Motor neuron (in vitro differentiated cells): ENCODE measurements at regions not wholly inside any gene's neighbourhood (a gene's known extent, or its start where the extent isn't known, plus 50 kb on each side); places are given as distances from the start of the nearest gene placed in this dataset.
"Not testable (repeated sequence)": the region's sequence is repeated elsewhere in the genome, so short reads cannot be mapped to it uniquely, and the experiment has no call there.

Experiments
- ATAC-seq, 8 experiments: fragments of 200-7000 bp; cut with Tn5 transposase; replicated peaks in 6 of 8; 2 replicates each; pipeline ENCODE4 v1.8.0; 2021; ENCODE audit warnings: mild to moderate bottlenecking in 8 of 8, moderate library complexity in 8 of 8
- H3K27ac ChIP-seq, 2 donors: fragments of 250-450 bp; sonication (Bioruptor Pico); 2 replicates each; pipeline ENCODE4 v1.9.0; 2021; ENCODE audit warnings: antibody characterized with exemption in 2 of 2, mild to moderate bottlenecking in 2 of 2, moderate library complexity in 1 of 2
- H3K4me1 ChIP-seq, 2 donors: fragments of 250-450 bp; sonication (Bioruptor Pico); replicated peaks in 1 of 2; 2 replicates each; pipeline ENCODE4 v1.6.1; 2021; ENCODE audit warnings: antibody characterized with exemption in 2 of 2, mild to moderate bottlenecking in 2 of 2, moderate library complexity in 1 of 2
- H3K4me3 ChIP-seq, 5 donors: fragments of 250-450 bp; sonication (Bioruptor Pico); 2 replicates each; pipeline ENCODE4 v1.9.0; 2021; ENCODE audit warnings: antibody characterized with exemption in 5 of 5, mild to moderate bottlenecking in 5 of 5, moderate library complexity in 4 of 5
- WGBS, 10 experiments: fragments of 450-650 bp; shearing (Covaris generic); methylation state at CpG; one replicate each; pipeline ENCODE4 v1.0.0; 2022; 5-methylcytosine and 5-hydroxymethylcytosine counted together
- in situ Hi-C, 9 experiments: fragments of 400-800 bp; cut with MboI; loops; one replicate each; pipeline ENCODE4 v1.15.0; 2021; ENCODE audit warnings: low sequenced_read_pairs in 9 of 9, low pct_unique_long_range_greater_than_20kb in 2 of 9; ENCODE audit not compliant: unreplicated experiment in 9 of 9

DNA sequence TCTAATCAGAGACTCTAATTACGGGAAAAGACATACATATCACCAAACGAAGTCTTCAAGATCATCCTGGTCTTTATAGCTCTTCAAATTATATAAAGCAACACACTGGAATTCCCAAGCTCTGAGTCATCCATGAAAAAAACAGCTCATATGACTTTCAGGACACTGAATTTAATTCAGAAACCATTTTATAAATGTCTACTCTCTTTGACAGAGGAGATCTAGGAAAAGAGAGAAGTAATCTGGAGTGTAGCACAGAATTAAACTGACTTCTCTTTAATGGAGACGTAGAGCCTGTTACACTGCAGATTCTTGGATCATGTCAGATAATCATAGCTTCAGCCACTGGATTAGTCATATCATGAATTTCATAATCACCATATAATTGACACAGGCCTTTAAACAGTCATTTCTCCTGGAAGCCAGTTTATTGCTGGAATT lies 86.8 kb upstream of the WSB1 start:
- WGBS, 10 experiments, result 0 to 67% (median 32%) methylated on average over 1 to 3 of the region's 3 CpGs; no CpG with 5 or more reads in 1 of the 10 experiments
- peak in 4 of 8 experiments; percentile 9 to 93 (median 60) for ATAC-seq

DNA sequence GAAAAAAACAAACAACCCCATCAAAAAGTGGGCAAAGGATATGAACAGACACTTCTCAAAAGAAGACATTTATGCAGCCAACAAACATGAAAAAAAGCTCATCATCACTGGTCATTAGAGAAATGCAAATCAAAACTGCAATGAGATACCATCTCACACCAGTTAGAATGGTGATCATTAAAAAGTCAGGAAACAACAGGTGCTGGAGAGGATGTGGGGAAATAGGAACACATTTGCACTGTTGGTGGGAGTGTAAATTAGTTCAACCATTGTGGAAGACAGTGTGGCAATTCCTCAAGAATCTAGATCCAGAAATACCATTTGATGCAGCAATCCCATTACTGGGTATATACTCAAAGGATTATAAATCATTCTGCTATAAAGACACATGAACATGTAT lies 85.5 kb upstream of the WSB1 start:
- H3K4me1 ChIP-seq, ATAC-seq, H3K27ac ChIP-seq, in situ Hi-C loops, H3K4me3 ChIP-seq: not testable (repeated sequence)

More for the DNA sequence above, 86.8 kb upstream of the WSB1 start:
- H3K4me1 ChIP-seq, result no peaks in the 10 kb centered on the region
- no peak overlapping the region for H3K27ac ChIP-seq
- H3K4me3 ChIP-seq, result no peak overlapping the region
- in situ Hi-C loops, result no loop called here

DNA sequence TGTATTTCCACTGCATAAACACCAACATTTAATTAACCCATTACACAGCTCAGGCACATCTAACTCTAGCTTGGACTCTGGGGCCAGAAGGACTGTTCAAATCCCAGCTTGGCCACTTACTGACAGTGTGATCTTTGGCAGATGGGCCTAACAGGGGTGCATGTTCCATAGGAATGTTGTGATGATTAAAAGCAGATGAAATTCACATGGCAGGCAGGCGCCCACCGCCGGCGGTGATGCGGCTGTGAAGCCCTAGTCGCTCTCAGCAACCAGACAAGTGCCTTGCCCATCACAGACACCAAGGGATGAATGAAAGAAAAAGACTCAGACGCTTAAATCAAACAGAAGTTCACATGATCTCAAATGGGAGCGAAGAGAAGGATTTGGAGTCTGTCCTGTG lies 84.6 kb upstream of the WSB1 start:
- Histone ChIP-seq H3K4me1 (no peaks in the 10 kb centered on the region), H3K4me3 (no peak overlapping the region), H3K27ac (no peak overlapping the region)
- no peak for ATAC-seq
- 63% methylated on average over 4 of the region's 8 CpGs; no CpG with 5 or more reads in 9 of the 10 experiments for WGBS, 10 experiments
- in situ Hi-C loops, result no loop called here

DNA sequence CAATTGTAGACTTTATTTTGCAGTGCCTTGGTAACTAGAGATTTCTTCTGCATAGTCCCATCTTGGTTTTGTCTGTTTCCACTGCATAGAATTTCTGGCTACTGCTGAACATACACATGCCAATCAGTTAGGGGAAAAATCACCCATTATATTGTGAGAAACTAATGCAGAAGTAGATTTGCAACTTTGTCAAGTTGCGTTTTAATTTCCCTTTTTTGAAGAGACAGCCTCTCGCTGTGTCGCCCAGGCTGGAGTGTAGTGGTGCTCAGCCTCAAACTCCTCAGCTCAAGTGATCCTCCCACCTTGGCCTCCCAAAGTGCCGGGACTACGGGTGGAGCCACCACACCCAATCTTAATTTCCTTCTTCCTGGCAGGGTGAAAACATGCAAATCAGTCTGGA lies 83.1 kb upstream of the WSB1 start:
- H3K4me1 ChIP-seq, in situ Hi-C loops, H3K27ac ChIP-seq, ATAC-seq, H3K4me3 ChIP-seq: not testable (repeated sequence)
- WGBS, 10 experiments, result no CpG with 5 or more reads among the region's 5 CpGs

DNA sequence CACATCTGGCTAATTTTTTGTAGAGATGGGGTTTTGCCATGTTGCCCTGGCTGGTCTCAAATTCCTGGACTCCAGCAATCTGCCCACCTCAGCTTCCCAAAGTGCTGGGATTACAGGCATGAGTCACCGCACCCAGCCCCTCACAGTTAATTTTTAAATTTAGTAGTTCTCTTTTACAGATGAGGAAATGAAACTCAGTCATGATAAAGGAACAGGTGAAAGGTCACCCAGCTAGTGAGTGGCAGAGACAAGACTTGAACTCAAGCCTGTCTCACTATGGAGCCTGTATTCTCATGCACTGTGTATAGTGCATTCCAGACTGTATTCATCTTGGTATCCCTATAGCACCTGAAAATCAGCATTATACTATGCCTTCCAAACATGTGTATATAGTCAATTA lies 77.1 kb upstream of the WSB1 start:
- Histone ChIP-seq H3K4me1 (no peaks in the 10 kb centered on the region), H3K4me3 (no peak overlapping the region), H3K27ac (no peak overlapping the region)
- 80 to 100% (median 100%) methylated on average over 1 of the region's 1 CpG; no CpG with 5 or more reads in 7 of the 10 experiments for WGBS, 10 experiments
- ATAC-seq, result no peak
- in situ Hi-C loops, result no loop called here

DNA sequence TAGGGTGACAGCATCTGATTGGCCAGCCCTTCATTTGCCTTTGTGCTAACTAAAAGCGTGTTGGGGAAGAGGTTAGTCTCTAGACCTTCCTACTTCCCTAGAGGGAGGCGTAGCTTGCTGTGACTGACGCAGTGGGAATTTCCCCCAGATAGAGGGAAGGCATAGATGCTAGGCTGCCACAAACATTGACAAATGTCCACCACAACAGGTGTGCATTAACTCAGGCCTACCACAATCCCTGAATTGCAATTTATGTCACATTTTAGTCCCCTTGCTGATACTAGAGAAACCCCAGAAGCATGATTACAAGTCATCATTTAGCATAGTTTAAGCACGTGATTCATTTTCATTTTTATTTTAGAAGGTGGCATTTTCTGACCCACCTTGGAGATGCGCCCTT lies 76.3 kb upstream of the WSB1 start:
- Histone ChIP-seq H3K4me1 (no peaks in the 10 kb centered on the region), H3K4me3 (no peak overlapping the region), H3K27ac (no peak overlapping the region)
- ATAC-seq, result no peak
- in situ Hi-C loops, result no loop called here
- WGBS, 10 experiments, result 40 to 94% (median 65%) methylated on average over 2 to 5 of the region's 5 CpGs

DNA sequence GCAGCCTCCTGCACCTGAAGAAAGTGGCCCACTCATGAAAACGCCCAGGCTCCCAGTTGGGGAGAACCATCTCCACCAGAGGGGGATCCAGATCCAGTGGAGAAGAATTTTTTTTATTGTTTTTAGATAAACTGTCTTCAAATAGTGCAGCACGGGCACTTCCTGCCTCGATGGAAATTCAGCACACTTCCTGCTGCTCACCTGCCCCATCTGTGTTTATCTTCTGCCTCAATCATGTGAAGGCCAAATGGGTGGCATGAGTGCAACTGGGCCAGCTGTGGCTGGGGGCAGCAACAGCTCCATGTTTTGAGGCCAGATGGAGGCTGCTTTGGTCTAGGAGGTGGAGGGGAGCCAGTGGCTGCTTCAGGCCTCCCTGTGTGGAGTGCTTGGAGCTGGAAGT lies 75.9 kb upstream of the WSB1 start:
- Histone ChIP-seq H3K27ac (no peak overlapping the region), H3K4me1 (no peaks in the 10 kb centered on the region), H3K4me3 (no peak overlapping the region)
- no peak for ATAC-seq
- 20 to 100% (median 33%) methylated on average over 1 to 2 of the region's 3 CpGs; no CpG with 5 or more reads in 6 of the 10 experiments for WGBS, 10 experiments
- in situ Hi-C loops, result no loop called here

DNA sequence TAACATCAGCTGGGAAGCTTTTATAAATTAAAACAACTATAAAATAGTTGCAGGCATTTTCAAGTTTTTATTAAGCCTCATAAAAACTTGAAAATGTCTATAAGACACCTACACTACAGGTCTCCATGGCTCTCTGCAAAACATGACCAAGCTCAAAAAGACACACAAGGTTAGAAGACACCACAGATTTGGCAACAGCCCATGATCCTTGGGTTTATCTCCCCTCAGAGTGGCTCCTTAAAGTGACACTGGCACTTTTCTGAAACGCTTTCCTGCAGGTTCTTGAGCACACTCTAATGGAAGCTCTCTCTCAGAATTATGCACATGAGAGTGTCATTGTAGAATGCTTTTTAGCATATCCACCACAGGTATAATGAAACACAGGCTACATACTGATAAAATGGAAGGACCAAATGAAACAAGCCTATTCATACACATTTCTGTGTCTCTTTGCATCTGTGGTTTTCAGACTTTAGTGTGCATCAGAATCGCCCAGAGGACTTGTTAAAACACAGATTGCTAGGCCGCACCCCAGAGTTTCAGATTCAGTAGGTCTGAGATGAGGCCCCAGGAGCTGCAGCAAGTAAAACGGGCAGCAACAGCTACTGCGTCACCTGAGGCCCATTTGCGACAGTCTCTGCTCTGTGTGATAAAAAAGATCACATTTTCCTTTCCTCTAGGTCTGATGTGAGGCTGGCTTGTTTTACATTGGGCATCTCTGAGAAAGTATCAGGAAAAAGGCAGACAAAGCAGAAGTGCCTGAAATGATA lies 75.0 kb upstream of the WSB1 start:
- 57 to 93% (median 74%) methylated on average over 1 to 5 of the region's 6 CpGs; no CpG with 5 or more reads in 1 of the 10 experiments for WGBS, 10 experiments
- H3K4me3 ChIP-seq, result no peak overlapping the region
- in situ Hi-C loops, result no loop called here
- H3K4me1 ChIP-seq, result no peaks in the 10 kb centered on the region
- no peak overlapping the region for H3K27ac ChIP-seq
- ATAC-seq, result peak in 1 of 8 experiments; percentile 27

DNA sequence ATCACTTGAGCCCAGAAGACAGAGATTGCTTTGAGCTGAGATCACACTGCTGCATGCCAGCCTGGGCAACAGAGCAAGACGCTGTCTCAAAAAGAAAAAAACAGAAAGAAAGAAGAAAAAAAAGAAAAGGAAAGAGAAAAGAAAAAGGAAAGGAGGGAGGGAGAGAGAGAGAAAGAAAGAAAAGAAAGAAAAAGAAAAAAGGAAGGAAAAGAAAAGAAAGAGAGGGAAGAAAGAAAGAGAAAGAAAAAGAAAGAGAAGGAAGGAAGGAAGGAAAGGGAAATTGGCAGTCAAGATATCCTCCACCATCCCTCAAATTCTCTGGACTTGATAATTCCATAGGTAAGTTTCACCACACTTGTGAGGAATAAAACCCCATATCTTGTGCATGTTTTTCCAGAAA lies 71.4 kb upstream of the WSB1 start:
- no peaks in the 10 kb centered on the region for H3K4me1 ChIP-seq
- no peak for ATAC-seq
- no peak overlapping the region for H3K4me3 ChIP-seq
- in situ Hi-C loops, result no loop called here
- 0 to 100% (median 73%) methylated on average over 1 of the region's 1 CpG for WGBS, 10 experiments
- no peak overlapping the region for H3K27ac ChIP-seq

DNA sequence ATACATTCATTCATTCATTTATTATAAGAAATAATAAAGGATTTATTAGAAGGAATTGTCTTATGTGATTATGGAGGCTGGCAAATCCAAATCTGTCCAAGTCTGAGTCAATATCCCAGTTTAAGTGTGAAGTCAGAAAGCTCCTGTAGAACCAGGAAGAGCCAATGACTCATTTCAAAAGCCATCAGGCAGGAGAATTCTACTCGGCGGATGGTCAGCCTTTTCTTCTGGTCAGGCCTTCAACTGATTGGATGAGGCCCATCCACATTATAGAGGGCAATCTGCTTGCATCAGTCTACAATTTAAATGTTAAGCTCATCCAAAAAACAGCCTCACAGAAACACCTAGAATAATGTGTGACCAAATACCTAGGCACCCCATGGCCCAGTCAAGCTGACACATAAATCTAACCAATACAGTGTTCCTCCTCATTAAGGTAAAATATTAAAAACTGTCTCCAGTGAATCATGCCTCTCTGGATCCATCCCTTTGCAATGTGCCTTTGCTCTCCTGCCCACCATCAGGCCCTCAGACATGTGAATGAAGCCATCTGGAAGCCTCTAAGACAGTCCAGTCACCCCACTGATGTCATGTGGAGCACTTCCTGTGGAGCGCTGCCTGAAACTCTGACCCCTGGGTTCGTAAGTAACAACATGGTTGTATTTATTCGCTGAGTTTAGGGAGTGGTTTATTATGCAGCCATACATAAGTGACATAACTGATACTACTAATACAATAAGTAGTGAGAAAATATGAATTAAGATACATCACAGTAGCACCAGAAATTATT lies 69.2 kb upstream of the WSB1 start:
- no peaks in the 10 kb centered on the region for H3K4me1 ChIP-seq
- in situ Hi-C loops, result loop anchor here in 6 of 9 experiments (25.0 kb wide), 6 partner anchors 113 to 463 kb away; partner anchors contain the start of gene KSR1 (in 1 of the 6)
- WGBS, 10 experiments, result 50 to 85% (median 73%) methylated on average over 4 to 5 of the region's 5 CpGs; no CpG with 5 or more reads in 1 of the 10 experiments
- H3K27ac ChIP-seq, result no peak overlapping the region
- no peak for ATAC-seq
- no peak overlapping the region for H3K4me3 ChIP-seq

DNA sequence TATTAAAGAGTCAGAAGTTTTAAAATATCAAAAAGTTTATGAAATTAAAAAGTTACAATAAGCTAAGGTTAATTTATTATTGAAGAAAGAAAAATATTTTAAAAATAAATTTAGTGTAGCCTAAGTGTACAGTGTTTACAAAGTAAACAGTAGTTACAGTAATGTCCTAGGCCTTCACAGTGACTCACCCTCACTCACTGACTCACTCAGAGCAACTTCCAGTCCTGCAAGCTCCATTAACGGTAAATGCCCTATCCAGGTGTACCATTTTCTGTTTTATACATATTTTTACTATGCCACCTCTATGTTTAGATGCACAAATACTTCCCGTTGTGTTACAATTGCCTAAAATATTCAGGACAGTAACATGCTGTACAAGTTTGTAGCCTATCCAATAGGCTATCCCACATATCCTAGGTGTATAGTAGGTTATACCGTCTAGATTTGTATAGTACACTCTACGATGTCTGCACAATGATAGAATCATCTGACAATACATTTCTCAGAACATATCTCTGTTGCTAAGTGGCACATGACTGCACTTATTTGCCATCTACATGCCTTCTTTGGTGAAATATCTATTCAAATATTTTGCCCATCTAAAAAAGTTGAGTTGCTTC lies 67.2 kb upstream of the WSB1 start:
- H3K27ac ChIP-seq, result no peak overlapping the region
- WGBS, 10 experiments, result 10 to 100% (median 65%) methylated on average over 1 to 4 of the region's 4 CpGs; no CpG with 5 or more reads in 1 of the 10 experiments
- no peaks in the 10 kb centered on the region for H3K4me1 ChIP-seq
- in situ Hi-C loops, result loop anchor here in 6 of 9 experiments (25.0 kb wide), 6 partner anchors 111 to 461 kb away; partner anchors contain the start of gene KSR1 (in 1 of the 6)
- ATAC-seq, result peak in 2 of 8 experiments; percentile 59 to 92
- no peak overlapping the region for H3K4me3 ChIP-seq

DNA sequence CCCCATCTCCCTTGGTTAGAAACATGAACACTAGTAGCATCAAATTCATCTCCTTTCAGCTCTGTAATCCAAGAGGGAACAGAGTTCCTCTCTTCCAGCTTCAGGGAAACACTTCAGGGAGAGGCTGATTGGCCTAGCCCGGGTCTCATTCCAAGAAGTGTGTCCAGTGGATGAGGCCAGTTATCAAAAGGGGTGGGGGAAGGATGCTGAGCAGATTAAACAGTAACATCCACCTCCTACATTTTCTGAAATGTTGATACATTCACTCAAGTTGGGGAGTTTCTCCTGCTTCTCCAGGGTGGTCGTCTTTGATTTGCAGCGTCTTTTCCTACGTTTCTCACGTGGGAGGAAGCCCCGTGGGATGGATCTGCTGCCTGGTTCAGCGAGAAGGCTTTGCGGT lies 62.9 kb upstream of the WSB1 start:
- Histone ChIP-seq H3K27ac (no peak overlapping the region), H3K4me1 (no peaks in the 10 kb centered on the region), H3K4me3 (no peak overlapping the region)
- no peak for ATAC-seq
- 51 to 100% (median 72%) methylated on average over 1 to 8 of the region's 8 CpGs; no CpG with 5 or more reads in 2 of the 10 experiments for WGBS, 10 experiments
- in situ Hi-C loops, result loop anchor here in 6 of 9 experiments (10.0 to 25.0 kb wide), 7 partner anchors 106 to 456 kb away; partner anchors contain the start of gene KSR1 (in 1 of the 6)

DNA sequence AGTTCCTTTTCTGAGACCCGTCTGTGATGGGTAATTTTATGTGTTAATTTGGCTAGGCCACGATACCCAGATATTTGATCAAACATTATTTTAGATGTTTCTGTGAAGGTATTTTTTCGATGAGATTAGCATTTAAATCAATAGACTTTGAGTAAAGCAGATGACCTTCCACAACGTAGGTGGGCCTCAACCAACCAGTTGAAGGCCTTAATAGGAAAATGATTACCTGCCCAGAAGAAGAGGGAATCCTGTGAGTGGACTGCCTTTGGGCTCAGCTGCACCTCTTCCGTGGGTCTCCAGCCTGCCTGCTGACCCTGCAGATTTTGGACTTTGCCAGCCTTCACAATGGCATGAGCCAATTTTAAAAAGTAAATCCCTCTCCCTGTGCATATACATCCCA lies 61.6 kb upstream of the WSB1 start:
- H3K4me1 ChIP-seq, result no peaks in the 10 kb centered on the region
- in situ Hi-C loops, result loop anchor here in 6 of 9 experiments (10.0 to 25.0 kb wide), 7 partner anchors 105 to 455 kb away; partner anchors contain the start of gene KSR1 (in 1 of the 6)
- no peak overlapping the region for H3K4me3 ChIP-seq
- no peak for ATAC-seq
- no peak overlapping the region for H3K27ac ChIP-seq
- 20 to 92% (median 77%) methylated on average over 1 to 5 of the region's 5 CpGs; no CpG with 5 or more reads in 2 of the 10 experiments for WGBS, 10 experiments
